ENCODE measurements at regions not wholly inside any gene's neighbourhood (a gene's known extent, or its start where the extent isn't known, plus 50 kb on each side); places are given as distances from the start of the nearest gene placed in this dataset.

GRCh38 chr2:185337033-185337432 lies 401.6 kb upstream of the FSIP2 start:
- no peak for TF ChIP-seq HDAC6 (IDR thresholded peaks at IDR 0.05; ENCODE audit: low read depth, low read length)
- no peak for TF ChIP-seq TEAD4 (IDR thresholded peaks at IDR 0.05; ENCODE audit: low read depth, low read length)
- TF ChIP-seq RAD21 (IDR thresholded peaks at IDR 0.05 in 1 of 2, conservative IDR thresholded peaks at IDR 0.05 in 1 of 2; ENCODE audit: low read depth in 2 of 2, low read length in 2 of 2) = peak; percentile 73 to 79
- TF ChIP-seq, protein P1, sequence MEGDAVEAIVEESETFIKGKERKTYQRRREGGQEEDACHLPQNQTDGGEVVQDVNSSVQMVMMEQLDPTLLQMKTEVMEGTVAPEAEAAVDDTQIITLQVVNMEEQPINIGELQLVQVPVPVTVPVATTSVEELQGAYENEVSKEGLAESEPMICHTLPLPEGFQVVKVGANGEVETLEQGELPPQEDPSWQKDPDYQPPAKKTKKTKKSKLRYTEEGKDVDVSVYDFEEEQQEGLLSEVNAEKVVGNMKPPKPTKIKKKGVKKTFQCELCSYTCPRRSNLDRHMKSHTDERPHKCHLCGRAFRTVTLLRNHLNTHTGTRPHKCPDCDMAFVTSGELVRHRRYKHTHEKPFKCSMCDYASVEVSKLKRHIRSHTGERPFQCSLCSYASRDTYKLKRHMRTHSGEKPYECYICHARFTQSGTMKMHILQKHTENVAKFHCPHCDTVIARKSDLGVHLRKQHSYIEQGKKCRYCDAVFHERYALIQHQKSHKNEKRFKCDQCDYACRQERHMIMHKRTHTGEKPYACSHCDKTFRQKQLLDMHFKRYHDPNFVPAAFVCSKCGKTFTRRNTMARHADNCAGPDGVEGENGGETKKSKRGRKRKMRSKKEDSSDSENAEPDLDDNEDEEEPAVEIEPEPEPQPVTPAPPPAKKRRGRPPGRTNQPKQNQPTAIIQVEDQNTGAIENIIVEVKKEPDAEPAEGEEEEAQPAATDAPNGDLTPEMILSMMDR (IDR thresholded peaks at IDR 0.05; ENCODE audit: control extremely low read depth in 1 of 3, insufficient read depth in 1 of 3, low read depth in 1 of 3, low read length in 3 of 3) = peak in 2 of 3 experiments; percentile 46 to 58; a peak in 2 of 4 replicates
- Histone ChIP-seq H4K8ac (ENCODE audit: extremely low read depth, insufficient read depth, low read length) (no peak overlapping the region), H3K9ac (replicated peaks in 1 of 4; ENCODE audit: extremely low read depth in 1 of 4, low read depth in 3 of 4, low read length in 3 of 4) (no peak overlapping the region), H2AK5ac (ENCODE audit: low read depth, low read length) (no peak overlapping the region; the same call in 1 of the 2 replicates), H2AFZ (ENCODE audit: low read length) (0 out of 2 replicates have a peak overlapping the region, but pooled peaks have one; percentile 54), H2BK12ac (ENCODE audit: low read depth, low read length) (no peak overlapping the region), H4K91ac (replicated peaks; ENCODE audit: insufficient read length, low read length) (peak overlapping the region; percentile 44), H4K5ac (ENCODE audit: insufficient read length, low read depth, low read length) (no peak overlapping the region), H3K4me3 (ENCODE audit: extremely low read depth in 1 of 4, insufficient read depth in 2 of 4, low read depth in 3 of 4, low read length in 4 of 4) (no peak overlapping the region), H2BK15ac (ENCODE audit: low read length) (no peak overlapping the region), H3K27ac (ENCODE audit: low read depth, low read length) (no peak overlapping the region), H2BK20ac (ENCODE audit: low read length) (no peak overlapping the region), H3K23ac (ENCODE audit: insufficient read length) (no peak overlapping the region), H3K79me2 (ENCODE audit: control insufficient read depth in 1 of 2, insufficient read depth in 2 of 2, low read length in 2 of 2) (no peaks in the 10 kb centered on the region), H3K4me1 (replicated peaks in 1 of 4; ENCODE audit: control insufficient read depth in 3 of 4, insufficient read depth in 4 of 4, low read length in 3 of 4) (no peaks in the 10 kb centered on the region), H3K79me1 (ENCODE audit: low read depth, low read length) (no peaks in the 10 kb centered on the region), H3K4me2 (ENCODE audit: insufficient read depth in 1 of 2, low read depth in 2 of 2, low read length in 2 of 2) (no peak overlapping the region), H3K56ac (replicated peaks; ENCODE audit: insufficient read length, low read depth, low read length) (no peak overlapping the region), H3K9me3 (ENCODE audit: insufficient read depth in 2 of 2, low read depth in 1 of 2, low read length in 1 of 2) (no peaks in the 10 kb centered on the region), H2BK5ac (ENCODE audit: low read depth, low read length) (no peak overlapping the region), H4K20me1 (replicated peaks in 1 of 2; ENCODE audit: control insufficient read depth in 1 of 2, insufficient read depth in 2 of 2, low read length in 2 of 2) (no peaks in the 10 kb centered on the region), H3K23me2 (ENCODE audit: low read depth, low read length) (no peaks in the 10 kb centered on the region), H3K18ac (ENCODE audit: extremely low read depth, low read length) (no peak overlapping the region), H2BK120ac (replicated peaks; ENCODE audit: low read depth, low read length) (no peak overlapping the region), H3K27me3 (replicated peaks in 1 of 4; ENCODE audit: control insufficient read depth in 3 of 4, extremely low read depth in 1 of 4, insufficient read depth in 3 of 4, low read length in 3 of 4) (no peaks in the 10 kb centered on the region), H3K4ac (replicated peaks; ENCODE audit: insufficient read length, low read depth, low read length) (no peak overlapping the region), H3K14ac (ENCODE audit: insufficient read length) (no peak overlapping the region), H3K36me3 (ENCODE audit: control insufficient read depth in 2 of 4, insufficient read depth in 4 of 4, low read length in 3 of 4) (no peaks in the 10 kb centered on the region)
- FAIRE-seq = no peak
- no peak for DNase-seq (ENCODE audit: low read depth in 1 of 2, low spot score in 2 of 2)
- ChIA-PET CTCF (ENCODE audit: partially characterized antibody) (interaction anchor here (0.6 to 3.1 kb wide), 20 partner anchors 9 to 964 kb away, joined by 3 to 47 read pairs (median 3); partner anchors contain the start of gene FSIP2), POLR2A (ENCODE audit: partially characterized antibody) (no interaction called here)
- WGBS, 2 experiments (ENCODE audit: extremely low coverage in 1 of 2, insufficient coverage in 1 of 2, insufficient read length in 1 of 2, insufficient replicate concordance in 2 of 2, low coverage in 1 of 2, low lambda C conversion rate in 2 of 2, missing lambda C conversion rate in 1 of 2) = 83% methylated on average over 1 of the region's 1 CpG; no CpG with 5 or more reads in 1 of the 2 experiments

All from H1 (cell line).